LHCN-M2 (cell line): ENCODE measurements at regions not wholly inside any gene's neighbourhood (a gene's known extent, or its start where the extent isn't known, plus 50 kb on each side); places are given as distances from the start of the nearest gene placed in this dataset.
A peak's percentile ranks its signal among the peaks of the same experiment; 100 is the strongest.

ENCODE experiments used
- DNase-seq: peaks from one replicate; pipeline ENCODE4 v3.0.0-alpha.2; 2012; ENCODE audit warnings: low read depth

GRCh38 chr14:83533734-83534133, 1996.2 kb upstream of the FLRT2 start:
- DNase-seq = no peak

GRCh38 chr14:83534995-83535394, 1994.9 kb upstream of the FLRT2 start:
- no peak for DNase-seq

GRCh38 chr14:83535444-83535843, 1994.5 kb upstream of the FLRT2 start:
- no peak for DNase-seq

- DNase-seq = no peak
Observed at GRCh38 chr14:83541147-83541546, 1988.8 kb upstream of the FLRT2 start.

- DNase-seq = peak; percentile 57
Observed at GRCh38 chr14:83548061-83548839, 1981.7 kb upstream of the FLRT2 start.

GRCh38 chr14:83556065-83556464, 1973.9 kb upstream of the FLRT2 start:
- DNase-seq = no peak

GRCh38 chr14:83556746-83557453, 1973.0 kb upstream of the FLRT2 start:
- peak; percentile 89 for DNase-seq

GRCh38 chr14:83558946-83559345, 1971.0 kb upstream of the FLRT2 start:
- DNase-seq = no peak

- peak; percentile 62 for DNase-seq
Observed at GRCh38 chr14:83559721-83560120, 1970.2 kb upstream of the FLRT2 start.

- DNase-seq = no peak
Observed at GRCh38 chr14:83561261-83561660, 1968.7 kb upstream of the FLRT2 start.

- no peak for DNase-seq
Observed at GRCh38 chr14:83566567-83566966, 1963.4 kb upstream of the FLRT2 start.

- DNase-seq = peak; percentile 82
Observed at GRCh38 chr14:83568141-83568540, 1961.8 kb upstream of the FLRT2 start.

GRCh38 chr14:83575301-83575700, 1954.6 kb upstream of the FLRT2 start:
- peak; percentile 24 for DNase-seq

- no peak for DNase-seq
Observed at GRCh38 chr14:83583201-83583600, 1946.7 kb upstream of the FLRT2 start.

GRCh38 chr14:83594874-83595273, 1935.1 kb upstream of the FLRT2 start:
- no peak for DNase-seq

- DNase-seq = no peak
Observed at GRCh38 chr14:83607682-83608081, 1922.3 kb upstream of the FLRT2 start.

- no peak for DNase-seq
Observed at GRCh38 chr14:83611491-83611890, 1918.5 kb upstream of the FLRT2 start.

GRCh38 chr14:83611906-83612390, 1918.0 kb upstream of the FLRT2 start:
- DNase-seq = no peak

- DNase-seq = no peak
Observed at GRCh38 chr14:83614956-83615355, 1915.0 kb upstream of the FLRT2 start.

- no peak for DNase-seq
Observed at GRCh38 chr14:83624541-83624940, 1905.4 kb upstream of the FLRT2 start.

- DNase-seq = no peak
Observed at GRCh38 chr14:83632375-83632774, 1897.6 kb upstream of the FLRT2 start.

GRCh38 chr14:83638748-83639504, 1891.0 kb upstream of the FLRT2 start:
- no peak for DNase-seq
